ENCODE measurements at regions not wholly inside any gene's neighbourhood (a gene's known extent, or its start where the extent isn't known, plus 50 kb on each side); places are given as distances from the start of the nearest gene placed in this dataset.
"Not testable (repeated sequence)": the region's sequence is repeated elsewhere in the genome, so short reads cannot be mapped to it uniquely, and the experiment has no call there.

- no peak for DNase-seq
Observed at GRCh38 chr19:29048873-29049272, 164.1 kb downstream of the UQCRFS1 start.

- no peak for DNase-seq
Observed at GRCh38 chr19:29045679-29046254, 167.2 kb downstream of the UQCRFS1 start.

GRCh38 chr19:29044037-29044436, 168.9 kb downstream of the UQCRFS1 start:
- no peak for DNase-seq

GRCh38 chr19:29042450-29042849, 170.5 kb downstream of the UQCRFS1 start:
- no peak for DNase-seq

- DNase-seq = peak; percentile 18
Observed at GRCh38 chr19:29040951-29041350, 172.0 kb downstream of the UQCRFS1 start.

GRCh38 chr19:29040292-29040691, 172.7 kb downstream of the UQCRFS1 start:
- no peak for DNase-seq

- DNase-seq = not testable (repeated sequence)
Observed at GRCh38 chr19:29039036-29039435, 173.9 kb downstream of the UQCRFS1 start.

- no peak for DNase-seq
Observed at GRCh38 chr19:29031216-29031615, 181.7 kb downstream of the UQCRFS1 start.

- DNase-seq = no peak
Observed at GRCh38 chr19:29029268-29029958, 183.5 kb downstream of the UQCRFS1 start.

GRCh38 chr19:29022599-29022998, 190.4 kb downstream of the UQCRFS1 start:
- no peak for DNase-seq

GRCh38 chr19:29022165-29022564, 190.8 kb downstream of the UQCRFS1 start:
- DNase-seq = no peak

GRCh38 chr19:29021232-29021916, 191.6 kb downstream of the UQCRFS1 start:
- no peak for DNase-seq

- DNase-seq = no peak
Observed at GRCh38 chr19:29019403-29019802, 193.5 kb downstream of the UQCRFS1 start.

GRCh38 chr19:29018542-29018941, 194.4 kb downstream of the UQCRFS1 start:
- no peak for DNase-seq

GRCh38 chr19:29017788-29018187, 195.2 kb downstream of the UQCRFS1 start:
- DNase-seq = no peak

- no peak for DNase-seq
Observed at GRCh38 chr19:29016926-29017760, 195.8 kb downstream of the UQCRFS1 start.

GRCh38 chr19:29016353-29016752, 196.6 kb downstream of the UQCRFS1 start:
- DNase-seq = no peak

- no peak for DNase-seq
Observed at GRCh38 chr19:29015569-29015968, 197.4 kb downstream of the UQCRFS1 start.

GRCh38 chr19:29014857-29015436, 198.0 kb downstream of the UQCRFS1 start:
- no peak for DNase-seq

GRCh38 chr19:29013988-29014387, 199.0 kb downstream of the UQCRFS1 start:
- DNase-seq = no peak

GRCh38 chr19:29013325-29013724, 199.6 kb downstream of the UQCRFS1 start:
- no peak for DNase-seq

- no peak for DNase-seq
Observed at GRCh38 chr19:29012457-29012856, 200.5 kb downstream of the UQCRFS1 start.

- DNase-seq = no peak
Observed at GRCh38 chr19:29010276-29010675, 202.7 kb downstream of the UQCRFS1 start.

All from COR-L47 (cell line).